ACHN (cell line): ENCODE measurements at regions not wholly inside any gene's neighbourhood (a gene's known extent, or its start where the extent isn't known, plus 50 kb on each side); places are given as distances from the start of the nearest gene placed in this dataset.

ENCODE experiments used
- DNase-seq: peaks from one replicate; pipeline ENCODE4 v3.0.0-alpha.2; 2015
- in situ Hi-C: cut with HindIII; loops from 2 replicates; pipeline ENCODE4 v1.10.0; 2017; ENCODE audit warnings: low sequenced_read_pairs, low pct_ligation_motif_present, low pct_unique_long_range_greater_than_20kb

DNA sequence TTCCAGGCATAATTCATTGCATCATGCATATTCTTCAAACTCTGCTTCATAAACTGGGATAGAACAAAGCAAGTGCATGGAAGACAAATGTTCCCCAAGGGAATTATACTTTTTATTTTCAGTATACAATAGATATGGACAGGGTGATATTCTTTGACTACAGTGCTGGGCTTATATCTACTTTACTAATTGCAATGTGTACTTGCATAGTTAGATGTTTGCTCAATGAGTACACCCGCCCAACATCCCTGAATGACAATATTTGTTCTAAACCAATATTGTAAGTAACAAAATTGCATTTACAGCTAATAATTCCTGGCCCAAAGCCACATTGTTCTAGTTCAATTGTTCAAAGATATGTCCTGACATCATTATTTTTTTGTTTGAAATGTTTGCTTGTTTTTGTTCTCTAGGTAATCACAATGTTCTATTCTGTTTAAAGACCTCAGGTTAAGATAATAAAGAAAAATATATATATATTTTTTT, 171.4 kb downstream of the PTN start:
- in situ Hi-C loops: no loop called here
- no peak for DNase-seq

DNA sequence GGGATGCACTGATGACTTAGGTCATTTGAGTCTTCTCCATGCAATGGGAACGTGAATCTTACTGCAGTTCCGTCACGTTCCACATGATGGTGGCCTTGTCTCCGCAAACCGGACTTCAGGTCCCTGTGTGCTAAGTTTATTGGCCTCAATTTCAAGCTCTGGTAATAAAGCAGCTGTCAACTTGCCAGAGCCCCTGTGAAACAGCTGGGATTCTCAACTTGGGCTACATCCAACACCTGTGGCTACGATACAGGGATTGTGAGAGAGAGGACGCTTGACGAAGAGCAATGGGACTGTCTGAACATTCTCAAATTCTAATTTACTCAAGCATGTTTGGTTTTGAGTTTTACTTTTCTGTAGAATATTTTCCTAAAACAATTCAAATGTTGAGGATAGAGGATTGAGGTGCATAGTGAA, 174.2 kb downstream of the PTN start:
- in situ Hi-C loops: no loop called here
- peak; percentile 49 for DNase-seq

DNA sequence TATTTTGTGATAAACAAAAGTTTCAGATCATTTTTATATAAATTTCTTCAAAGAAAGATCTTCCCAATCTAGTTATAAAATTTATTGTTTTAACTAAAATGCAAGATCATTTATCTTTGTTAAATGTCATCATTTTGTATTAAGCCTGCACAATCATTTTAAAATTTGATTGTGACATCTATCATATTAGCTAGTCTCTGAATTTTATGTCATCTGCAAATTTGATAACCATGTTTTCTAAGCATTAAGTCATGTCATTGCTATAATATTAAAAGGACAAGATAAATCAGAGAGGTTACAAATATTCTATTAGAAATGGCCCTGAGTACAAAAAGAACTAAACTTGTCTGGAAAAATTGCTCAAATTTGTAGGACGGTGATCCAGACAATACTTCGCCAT, 175.9 kb downstream of the PTN start:
- DNase-seq: no peak
- in situ Hi-C loops: no loop called here

DNA sequence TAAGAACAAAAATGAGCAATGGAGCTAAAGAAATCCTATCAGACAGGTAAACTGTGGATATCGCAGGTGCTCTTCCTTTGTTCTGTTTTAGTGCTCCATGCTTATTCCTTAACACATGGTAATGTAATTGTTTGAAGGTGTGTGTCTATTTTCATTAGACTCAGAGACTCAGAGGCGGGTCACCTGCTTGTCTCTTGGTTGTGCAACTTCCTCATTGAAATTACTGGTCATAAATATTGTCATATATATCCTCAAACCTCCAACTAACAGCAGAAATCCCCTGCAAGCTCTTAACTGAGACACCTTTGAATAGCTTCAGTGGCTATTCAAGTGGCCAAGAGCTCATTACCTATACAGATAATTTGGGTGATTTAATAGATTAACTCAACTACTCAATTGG, 177.2 kb downstream of the PTN start:
- in situ Hi-C loops: no loop called here

DNA sequence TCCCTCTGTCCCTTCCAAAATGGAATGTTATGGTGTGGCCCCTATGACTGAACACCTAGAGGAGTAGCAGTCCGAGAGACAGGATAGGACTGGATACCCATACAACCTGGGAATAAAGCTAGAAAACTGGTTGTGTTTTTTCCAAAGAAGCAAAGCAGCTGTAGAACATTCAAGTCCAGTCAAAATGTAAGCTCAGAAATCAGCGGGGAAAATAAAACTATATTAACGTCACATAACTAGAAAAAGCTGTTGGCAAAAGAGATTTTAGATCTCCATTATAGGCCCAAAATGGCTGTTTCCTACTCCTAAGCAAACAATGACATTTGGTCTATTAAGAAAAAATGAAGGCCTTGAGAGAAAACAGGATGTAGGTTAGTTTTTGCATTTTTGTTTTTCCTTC, 177.7 kb downstream of the PTN start:
- no peak for DNase-seq
- in situ Hi-C loops: no loop called here

More for the DNA sequence above, 177.2 kb downstream of the PTN start:
- no peak for DNase-seq

DNA sequence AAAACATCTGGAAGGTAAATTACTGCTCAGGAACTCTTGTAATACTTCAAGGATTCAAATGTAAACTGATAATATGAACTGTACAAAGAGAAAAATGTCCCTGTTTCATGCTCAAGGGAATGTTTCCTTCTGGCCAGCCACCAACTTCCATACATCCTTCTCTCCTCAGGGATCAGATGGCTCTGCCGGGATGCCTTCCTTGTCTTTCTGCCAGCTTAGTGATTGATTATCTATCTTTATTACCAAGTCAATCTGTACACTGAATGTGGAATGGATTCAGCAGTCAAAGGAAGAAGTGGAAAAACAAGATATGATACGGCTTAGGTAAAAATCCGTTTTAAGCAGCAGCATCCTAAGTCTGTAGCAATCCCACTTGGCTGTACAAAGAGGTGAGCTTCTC, 178.3 kb downstream of the PTN start:
- no peak for DNase-seq
- in situ Hi-C loops: no loop called here

DNA sequence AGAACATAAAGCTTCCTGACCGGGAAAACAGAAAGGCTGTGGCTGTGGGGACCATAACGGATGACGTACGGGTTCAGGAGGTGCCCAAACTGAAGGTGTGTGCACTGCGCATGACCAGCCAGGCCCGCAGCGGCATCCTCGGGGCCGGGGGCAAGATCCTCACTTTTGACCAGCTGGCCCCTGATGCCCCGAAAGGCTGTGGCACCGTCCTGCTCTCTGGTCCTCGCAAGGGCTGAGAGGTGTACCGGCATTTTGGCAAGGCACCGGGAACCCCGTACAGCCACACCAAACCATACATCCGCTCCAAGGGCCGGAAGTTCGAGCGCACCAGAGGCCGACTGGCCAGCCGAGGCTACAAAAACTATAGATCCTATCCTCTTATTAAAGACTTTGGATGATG, 179.3 kb downstream of the PTN start:
- in situ Hi-C loops: no loop called here

DNA sequence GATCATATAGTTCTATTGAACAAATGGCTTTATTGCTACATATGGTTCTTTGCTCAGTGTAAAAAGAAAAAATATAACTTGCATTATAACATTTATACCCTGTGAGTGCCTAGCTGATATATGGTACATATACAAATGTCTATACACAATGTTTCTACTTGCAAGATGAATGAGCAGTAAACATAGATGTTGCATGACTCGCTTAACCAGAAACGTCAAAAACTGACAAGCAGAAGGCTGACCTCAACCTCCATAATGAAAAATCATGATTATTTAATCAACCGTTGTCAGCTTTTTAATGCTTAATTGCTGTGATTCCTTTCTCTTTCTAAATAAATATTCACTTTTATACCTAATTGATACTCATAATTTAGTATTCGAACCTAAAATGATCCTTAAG, 183.3 kb downstream of the PTN start:
- no peak for DNase-seq
- in situ Hi-C loops: no loop called here

More for the DNA sequence above, 179.3 kb downstream of the PTN start:
- DNase-seq: no peak

DNA sequence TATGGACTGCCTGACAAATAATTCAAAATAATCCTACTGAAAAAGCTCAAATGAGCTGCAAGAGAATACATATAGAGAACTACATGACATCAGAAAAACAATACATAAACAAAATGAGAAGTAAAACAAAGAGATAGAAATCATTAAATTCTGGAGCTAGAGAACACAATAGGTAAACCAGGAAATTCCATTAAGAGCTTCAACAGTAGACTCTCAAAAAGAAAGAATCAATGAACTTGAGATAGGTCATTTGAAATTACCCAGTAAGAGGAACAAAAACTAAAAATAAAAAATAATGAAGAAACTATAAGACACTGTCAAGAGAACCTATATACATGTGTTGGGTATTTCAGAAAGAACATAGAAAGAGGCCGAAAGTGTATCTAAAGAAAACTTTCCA, 186.3 kb downstream of the PTN start:
- in situ Hi-C loops: no loop called here
- no peak for DNase-seq

DNA sequence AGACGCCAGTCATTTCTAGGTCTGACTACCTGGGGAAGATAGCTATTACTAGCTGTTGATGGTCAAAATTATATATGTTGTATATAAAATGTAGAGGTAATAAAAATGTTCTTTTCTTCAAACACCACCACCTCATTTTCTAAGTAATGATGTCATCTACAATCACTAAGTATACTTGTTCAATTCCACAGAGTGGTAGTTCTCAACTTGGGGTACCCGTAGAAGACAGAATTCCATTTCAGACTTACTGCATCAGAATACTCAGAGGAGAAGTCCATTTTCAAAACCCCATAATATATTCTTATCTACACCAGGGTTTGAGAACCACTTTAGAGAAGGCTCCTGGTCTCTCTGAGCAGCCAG, 191.9 kb downstream of the PTN start:
- in situ Hi-C loops: no loop called here
- no peak for DNase-seq

DNA sequence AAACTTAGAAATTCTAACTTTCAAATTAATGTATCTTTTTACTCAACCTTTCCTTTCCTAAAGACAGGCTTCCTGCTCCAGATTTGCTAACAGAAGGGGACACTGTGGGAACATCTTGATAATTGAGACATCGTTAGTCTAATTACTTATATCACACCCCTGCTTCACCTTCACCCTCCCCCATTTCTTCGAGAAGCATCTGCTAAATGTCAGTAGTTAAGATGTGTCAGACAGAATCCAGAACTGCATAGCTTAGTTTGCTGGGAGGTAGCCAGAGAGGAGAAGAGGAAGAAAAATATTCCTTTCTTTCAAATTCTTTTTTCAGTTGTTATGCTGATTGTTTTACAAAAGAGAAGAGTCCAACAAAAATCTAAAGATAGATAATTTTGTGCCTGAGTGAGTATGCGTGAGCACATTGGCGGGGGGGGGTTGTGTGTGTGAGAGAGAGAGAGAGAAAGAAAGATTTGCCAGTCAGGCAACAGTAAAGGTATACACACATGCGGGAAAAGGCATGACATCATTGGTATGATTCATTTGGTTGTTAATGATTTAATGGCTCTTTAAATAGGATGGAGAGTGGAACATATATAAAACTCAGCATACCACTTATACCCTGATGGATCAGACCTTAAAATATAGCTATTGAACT, 192.4 kb downstream of the PTN start:
- in situ Hi-C loops: no loop called here
- DNase-seq: no peak

DNA sequence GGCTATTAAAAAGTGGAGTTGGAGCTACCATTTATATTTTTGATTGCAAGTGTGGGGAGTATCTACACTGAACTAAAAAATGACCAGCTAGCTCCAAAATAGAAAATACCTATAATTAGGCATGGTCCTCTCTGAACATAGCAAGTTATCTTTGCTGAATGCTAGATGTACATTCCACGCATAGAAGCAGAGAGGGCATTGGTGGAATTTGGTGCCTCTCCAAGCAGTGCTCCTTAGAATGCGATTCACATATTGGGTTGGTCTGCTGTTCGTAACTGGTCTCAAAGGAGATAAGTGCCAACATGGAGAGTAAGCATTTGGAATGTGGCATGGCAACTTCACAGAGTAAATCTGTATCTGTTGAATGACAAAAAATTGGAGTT, 196.2 kb downstream of the PTN start:
- in situ Hi-C loops: no loop called here
- DNase-seq: no peak

DNA sequence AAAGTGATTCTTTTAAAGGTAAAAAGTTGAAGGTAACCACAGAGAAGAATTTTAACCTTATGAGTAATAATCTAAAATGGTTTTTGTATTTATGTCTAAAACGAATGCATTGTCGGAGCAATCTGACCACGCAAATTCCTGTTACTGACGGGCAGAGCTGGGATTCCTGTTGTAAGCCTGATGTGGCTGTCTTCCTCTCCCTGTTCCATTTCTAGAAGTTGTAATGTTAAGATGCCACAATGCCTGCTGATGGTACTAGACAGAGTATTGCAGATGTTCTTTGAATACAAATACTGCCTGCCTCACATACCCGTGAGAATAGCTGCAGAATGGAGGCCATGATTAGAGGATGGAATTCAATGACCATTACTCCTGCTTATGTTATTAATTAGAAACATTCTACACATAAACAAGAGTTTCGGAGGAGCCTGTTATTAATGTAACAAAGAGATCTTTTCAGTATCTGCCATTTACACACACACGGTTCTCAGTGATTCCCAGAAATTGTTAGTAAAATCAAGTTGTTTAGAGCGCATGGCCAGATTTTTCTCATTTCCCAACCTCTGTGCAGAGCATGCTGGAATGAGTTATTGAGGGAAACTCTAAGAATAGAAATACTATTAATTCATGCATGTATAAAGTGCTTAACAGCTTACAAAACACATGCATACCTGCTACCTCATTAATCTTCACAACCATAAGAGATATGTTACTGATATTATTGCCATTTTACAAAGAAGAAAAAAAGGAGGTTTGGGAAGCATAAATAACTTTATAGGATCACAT, 196.8 kb downstream of the PTN start:
- in situ Hi-C loops: no loop called here

DNA sequence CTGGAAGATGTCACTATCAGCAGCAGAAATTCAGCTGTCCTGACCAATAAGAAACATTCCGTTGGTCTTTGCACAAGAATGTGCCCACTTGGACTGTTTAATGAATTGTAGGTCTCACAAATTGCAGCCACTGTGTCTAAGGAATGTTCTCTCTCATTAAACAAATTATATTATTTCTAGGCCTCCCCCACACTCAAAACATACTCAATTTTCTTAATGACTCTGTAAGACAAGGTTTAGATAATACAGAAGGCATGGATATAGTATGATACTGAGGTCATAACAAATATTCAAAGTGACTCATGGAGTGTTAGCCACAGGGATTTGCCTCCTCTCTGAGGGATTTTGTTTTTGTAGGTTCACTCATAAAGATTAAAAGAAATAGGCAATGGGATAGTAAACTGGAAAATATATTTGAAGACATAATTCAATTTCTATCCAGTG, 197.5 kb downstream of the PTN start:
- no peak for DNase-seq
- in situ Hi-C loops: no loop called here

More for the DNA sequence above, 196.8 kb downstream of the PTN start:
- DNase-seq: no peak

DNA sequence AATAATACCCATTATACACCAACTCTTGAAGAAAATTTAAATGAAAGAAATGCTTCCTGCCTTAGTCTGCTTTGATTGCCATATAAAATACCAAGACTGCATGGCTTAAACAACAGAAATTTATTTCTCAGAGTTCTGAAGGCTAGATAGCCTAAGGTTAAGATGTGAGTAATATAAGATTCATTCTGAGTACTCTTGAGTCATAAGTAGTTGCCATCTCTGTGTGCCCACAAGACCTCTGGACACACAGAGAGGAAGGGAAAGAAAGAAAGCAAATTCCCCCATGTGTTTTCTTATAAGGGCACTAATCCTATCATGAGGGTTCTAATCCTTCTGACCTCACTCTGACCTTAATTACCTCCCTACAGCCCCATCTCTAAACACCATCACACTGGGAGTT, 201.2 kb downstream of the PTN start:
- no peak for DNase-seq
- in situ Hi-C loops: no loop called here

DNA sequence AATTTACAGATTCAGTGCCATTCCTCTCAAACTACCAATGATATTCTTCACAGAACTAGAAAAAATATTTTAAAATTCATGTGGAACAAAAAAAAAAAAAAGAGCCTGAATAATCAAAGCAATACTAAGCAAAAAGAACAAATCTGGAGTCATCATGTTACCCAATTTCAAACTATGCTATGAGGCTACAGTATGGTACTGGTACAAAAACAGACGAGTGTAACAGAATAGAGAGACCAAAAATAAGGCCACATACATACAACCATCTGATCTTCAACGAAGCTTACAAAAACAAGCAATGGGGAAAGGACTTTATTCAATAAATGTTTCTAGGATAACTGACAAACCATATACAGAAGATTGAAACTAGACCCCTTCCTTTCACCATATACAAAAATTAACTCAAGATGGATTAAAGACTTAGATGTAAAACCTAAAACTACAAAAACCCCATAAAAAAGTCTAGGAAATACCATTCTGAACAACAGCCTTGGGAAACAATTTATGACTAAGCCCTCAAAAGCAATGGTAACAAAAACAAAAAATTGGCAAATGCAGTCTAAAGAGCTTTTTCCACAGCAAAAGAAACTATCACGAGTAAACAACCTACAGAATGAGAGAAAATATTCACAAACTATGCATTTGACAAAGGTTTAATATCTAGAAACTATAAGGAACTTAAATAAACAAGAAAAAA, 207.7 kb downstream of the PTN start:
- in situ Hi-C loops: no loop called here
- no peak for DNase-seq

DNA sequence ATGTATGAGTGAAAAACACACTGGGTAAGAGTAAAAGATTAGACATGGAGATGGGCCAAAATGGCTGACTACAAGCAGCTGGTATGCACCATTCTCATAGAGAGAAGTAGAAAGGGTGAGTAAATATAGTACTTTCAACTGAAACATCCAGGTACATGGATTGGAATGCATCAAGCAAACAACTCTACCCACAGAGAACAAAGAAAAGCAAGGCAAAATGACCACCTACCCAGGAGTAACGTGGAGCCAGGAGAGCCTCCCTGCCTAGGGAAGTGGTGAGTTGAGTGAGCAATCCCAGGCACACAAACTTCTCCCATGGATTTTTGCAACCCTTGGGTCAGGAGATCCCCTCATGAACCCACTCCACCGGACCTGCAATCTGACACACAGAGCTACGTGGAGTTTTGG, 212.8 kb downstream of the PTN start:
- in situ Hi-C loops: no loop called here
- DNase-seq: peak; percentile 24

DNA sequence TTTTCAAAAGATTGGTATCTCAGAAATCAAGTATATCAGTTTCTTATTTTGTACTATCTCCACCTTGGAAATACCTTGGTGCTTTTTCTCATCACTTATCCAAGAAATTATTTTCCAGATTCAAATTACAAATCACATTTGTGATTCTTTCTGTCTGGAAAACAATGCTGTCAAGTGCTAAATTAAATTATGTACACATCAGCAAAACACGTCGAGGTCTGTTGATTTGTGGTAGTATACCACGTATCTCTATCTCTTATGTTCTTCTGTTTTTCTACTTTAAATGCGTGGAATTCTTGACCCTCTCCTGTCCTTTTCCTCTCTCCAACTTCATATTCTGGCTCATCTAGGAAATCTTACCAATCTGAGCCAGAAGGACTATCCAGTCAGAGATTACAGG, 214.5 kb downstream of the PTN start:
- no peak for DNase-seq
- in situ Hi-C loops: no loop called here

DNA sequence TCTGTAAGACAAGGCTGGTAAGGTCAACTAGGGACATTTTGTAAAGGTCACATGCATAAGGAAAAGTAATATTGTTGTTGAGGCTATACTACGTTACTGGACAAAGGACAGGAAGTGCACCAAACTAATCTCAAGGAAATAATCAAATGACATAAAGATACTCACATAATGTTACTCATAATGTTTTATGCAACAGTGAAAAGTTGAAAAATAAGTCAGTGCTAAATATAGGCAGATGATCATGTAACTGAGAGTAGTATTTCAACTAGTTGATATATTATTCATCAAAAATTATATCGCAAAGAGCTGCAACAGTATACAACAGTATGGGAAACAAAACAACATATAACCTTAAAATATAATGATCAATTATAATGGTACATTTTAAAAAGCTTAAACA, 215.7 kb downstream of the PTN start:
- in situ Hi-C loops: no loop called here
- DNase-seq: no peak

DNA sequence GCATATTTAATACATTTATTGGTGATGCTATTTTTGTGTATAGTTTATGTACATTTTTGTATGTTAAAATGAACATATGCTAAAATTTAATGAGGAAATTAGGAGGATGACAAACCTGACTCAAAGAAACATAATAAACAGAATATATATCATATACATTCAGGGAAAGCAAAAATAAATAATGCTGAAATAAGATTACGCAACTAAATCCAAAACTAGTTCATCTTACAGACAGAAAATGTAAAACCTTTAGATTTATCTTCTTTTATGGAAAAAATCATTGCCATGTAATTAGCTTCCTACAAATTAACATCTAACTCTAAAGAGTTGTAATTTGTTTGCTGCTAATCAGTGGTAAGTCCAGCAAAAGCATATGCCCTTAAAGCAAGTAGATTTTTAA, 216.5 kb downstream of the PTN start:
- in situ Hi-C loops: no loop called here

More for the DNA sequence above, 216.5 kb downstream of the PTN start:
- DNase-seq: no peak
